HG03442 (cell line): ENCODE measurements at regions not wholly inside any gene's neighbourhood (a gene's known extent, or its start where the extent isn't known, plus 50 kb on each side); places are given as distances from the start of the nearest gene placed in this dataset.
"Not testable (repeated sequence)": the region's sequence is repeated elsewhere in the genome, so short reads cannot be mapped to it uniquely, and the experiment has no call there.

Experiments used
- ATAC-seq: cut with Tn5 transposase; IDR thresholded peaks from one replicate; pipeline ENCODE4 v1.9.1; 2021; ENCODE audit warnings: mild to moderate bottlenecking, moderate library complexity; ENCODE audit not compliant: unreplicated experiment

- ATAC-seq: no peak
These were observed 319.3 kb upstream of the BRINP1 start for GRCh38 chr9:119688547-119688946.

GRCh38 chr9:119677811-119678505 is 308.7 kb upstream of the BRINP1 start:
- no peak for ATAC-seq

- no peak for ATAC-seq
These were observed 306.7 kb upstream of the BRINP1 start for GRCh38 chr9:119675951-119676350.

DNA sequence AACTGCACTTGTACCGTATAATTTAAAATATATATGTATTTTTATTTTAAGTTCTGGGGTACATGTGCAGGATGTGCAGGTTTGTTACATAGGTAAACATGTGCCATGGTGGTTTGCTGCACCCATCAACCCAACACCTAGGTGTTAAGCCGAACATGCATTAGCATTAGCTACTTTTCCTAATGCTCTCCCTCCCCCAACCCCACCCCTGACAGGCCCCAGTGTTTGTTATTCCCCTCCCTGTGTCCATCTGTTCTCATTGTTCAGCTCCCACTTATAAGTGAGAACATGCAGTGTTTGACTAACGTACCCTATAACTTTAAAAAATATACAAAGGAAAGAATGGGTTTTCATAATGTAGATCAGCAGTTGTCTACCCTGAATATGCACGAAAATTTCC is 303.5 kb upstream of the BRINP1 start:
- ATAC-seq: not testable (repeated sequence)

GRCh38 chr9:119667916-119668315 is 298.7 kb upstream of the BRINP1 start:
- ATAC-seq: no peak

GRCh38 chr9:119667163-119667562 is 297.9 kb upstream of the BRINP1 start:
- no peak for ATAC-seq

DNA sequence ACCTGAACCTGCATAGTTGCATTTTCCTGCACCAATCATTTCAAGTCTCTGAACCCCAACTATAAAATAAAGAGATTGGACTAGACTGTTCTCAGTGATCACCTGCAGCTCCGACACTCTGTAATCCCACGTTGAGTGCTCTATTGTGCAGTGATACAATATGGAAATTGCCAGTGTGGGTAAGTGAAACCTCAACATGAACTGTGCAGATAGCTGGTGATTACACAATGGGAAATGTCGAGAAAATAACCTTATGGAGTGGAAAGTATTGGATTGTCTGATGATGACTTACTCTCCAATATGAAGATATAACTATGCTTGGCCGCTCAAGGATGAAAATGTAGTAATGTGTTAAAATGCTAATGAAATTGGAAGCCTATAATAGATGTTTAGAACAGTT is 293.1 kb upstream of the BRINP1 start:
- ATAC-seq: no peak

DNA sequence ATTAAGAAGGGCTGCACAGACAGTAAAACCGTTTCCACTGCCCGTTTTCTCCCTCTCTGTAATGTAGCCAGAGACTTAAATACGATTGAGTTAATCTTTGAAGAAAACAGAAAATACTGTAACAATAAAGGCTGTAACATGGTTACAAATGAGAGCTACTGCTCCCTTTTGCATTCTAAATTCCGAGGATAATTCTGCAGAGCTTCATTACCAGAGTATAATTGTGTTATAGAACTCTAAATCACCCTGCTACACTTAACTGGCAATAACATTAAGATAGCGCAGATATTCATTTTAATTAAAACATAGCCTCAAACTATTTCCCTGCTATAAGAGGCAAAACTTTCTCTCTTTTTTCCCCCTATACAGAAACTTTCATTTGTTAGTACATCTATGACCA is 283.7 kb upstream of the BRINP1 start:
- no peak for ATAC-seq

GRCh38 chr9:119649205-119649604 is 280.0 kb upstream of the BRINP1 start:
- no peak for ATAC-seq

DNA sequence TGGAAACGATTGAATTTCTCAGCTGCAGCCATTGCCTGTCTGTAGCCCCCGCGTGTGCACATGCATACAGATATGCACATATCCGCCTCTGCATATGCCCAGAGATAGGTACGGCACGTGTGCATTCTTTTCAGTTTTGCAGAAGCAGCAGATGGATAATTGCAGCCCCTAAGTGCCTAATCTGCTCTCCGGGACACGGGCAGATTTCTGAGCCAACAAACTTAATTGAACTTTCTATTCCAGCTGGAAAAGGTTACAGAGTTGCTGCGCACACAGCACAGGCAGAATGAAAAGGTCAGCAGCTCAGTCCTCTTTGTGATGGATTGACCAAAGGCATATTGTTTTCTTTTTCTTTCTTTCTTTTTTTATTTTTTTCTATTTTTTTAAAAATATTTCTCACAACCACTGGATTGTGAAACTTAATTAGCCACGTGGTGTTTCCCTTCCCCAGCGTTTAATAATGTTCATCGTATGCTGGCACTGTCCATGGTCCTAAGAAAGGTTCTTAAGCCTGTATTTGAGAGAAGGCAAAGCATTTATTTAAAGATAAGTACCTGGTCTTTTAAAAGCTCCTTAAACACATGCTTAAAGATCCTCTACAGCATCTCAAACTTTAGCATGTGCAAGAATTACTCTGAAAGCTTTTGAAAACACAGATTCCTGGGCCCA is 270.2 kb upstream of the BRINP1 start:
- no peak for ATAC-seq

DNA sequence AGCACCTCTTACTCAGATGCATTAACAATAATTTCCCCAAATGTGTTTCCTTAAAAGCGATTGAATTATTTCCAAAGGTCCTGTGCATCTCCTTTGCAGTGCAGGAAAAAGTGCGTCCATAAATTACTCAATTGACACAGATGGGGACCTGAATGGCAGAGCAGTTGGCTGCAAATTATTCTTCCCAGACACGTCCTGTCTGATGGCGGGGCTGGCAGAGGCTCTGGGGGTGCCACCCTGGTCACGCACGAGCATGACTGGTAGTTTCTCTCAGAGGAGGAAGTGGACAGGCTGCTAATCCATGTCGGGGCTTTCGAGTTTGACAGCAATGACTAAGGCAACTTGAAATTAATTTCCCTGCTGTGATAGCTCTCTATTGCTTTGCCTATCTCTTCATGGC is 264.8 kb upstream of the BRINP1 start:
- ATAC-seq: no peak

- no peak for ATAC-seq
These were observed 242.3 kb upstream of the BRINP1 start for GRCh38 chr9:119611565-119611964.

DNA sequence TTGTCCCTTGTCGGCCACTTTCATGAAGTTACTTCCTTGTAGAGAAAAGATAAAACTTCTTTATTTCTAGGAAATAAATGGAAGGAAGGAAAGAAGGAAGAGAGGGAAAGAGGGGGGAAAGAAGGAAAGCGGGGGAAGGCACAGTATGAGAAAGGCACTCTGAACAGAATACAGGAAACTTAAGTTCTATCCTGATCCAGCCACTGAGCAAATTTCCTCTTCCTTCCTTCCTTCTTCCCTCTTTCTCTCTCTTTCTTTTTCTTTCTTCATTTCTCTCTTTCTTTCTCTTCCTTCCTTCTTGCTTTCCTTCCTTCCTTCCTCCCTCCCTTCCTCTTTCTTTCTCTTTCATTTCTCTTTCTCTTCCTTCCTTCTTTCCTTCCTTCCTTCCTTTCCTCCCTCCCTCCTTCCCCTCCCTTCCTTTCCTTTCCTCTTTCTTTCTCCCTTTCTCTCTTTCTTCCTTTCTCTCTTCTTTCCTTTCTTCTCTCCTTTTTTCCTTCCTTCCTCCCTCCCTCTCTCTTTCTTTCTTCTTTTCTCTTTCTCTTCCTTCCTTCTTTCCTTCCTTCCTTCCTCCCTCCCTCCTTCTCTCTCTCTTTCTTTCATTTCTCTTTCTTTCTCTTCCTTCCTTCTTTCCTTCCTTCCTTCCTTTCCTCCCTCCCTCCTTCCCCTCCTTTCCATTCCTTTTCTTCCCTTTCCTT is 240.2 kb upstream of the BRINP1 start:
- no peak for ATAC-seq

DNA sequence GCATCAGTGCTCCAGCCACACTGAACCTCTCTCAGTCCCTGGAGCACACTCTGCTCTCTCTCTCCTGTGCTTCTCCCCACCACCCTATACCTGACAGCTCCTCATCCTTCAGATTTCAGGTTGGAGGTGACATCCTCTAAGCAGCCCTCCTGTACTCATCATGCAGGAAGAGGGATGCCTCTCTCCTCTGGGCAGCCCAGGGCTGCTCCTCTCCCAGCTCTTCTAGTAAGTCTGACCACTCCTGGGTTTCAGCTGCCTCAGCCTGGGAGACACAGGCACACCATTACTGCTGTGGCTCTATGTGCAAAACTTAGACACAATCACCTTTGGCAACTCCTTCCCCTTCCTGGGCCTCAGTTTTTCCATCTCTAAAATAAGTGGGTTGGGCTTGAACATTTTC is 232.4 kb upstream of the BRINP1 start:
- ATAC-seq: no peak

DNA sequence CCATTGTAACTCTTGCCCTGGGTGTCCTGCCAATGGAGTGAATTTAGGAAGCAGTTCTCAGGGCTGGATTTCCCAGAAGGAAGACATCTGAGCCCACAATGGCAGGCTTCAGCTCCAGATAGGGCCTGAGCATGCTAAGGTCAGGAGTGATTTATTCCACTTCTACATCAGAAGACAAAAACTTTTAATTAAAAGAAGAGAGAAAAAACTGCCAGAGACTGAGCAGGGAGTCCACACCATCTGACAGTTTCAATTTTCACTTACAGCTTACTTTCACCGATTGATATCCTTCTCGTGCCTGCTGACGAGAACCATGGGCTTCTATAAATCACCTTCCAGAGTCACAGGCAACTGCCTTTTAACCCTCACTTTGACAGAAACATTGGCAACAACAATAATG is 228.3 kb upstream of the BRINP1 start:
- no peak for ATAC-seq

- ATAC-seq: no peak
These were observed 227.5 kb upstream of the BRINP1 start for GRCh38 chr9:119596703-119597102.

GRCh38 chr9:119588874-119589744 is 219.9 kb upstream of the BRINP1 start:
- no peak for ATAC-seq

DNA sequence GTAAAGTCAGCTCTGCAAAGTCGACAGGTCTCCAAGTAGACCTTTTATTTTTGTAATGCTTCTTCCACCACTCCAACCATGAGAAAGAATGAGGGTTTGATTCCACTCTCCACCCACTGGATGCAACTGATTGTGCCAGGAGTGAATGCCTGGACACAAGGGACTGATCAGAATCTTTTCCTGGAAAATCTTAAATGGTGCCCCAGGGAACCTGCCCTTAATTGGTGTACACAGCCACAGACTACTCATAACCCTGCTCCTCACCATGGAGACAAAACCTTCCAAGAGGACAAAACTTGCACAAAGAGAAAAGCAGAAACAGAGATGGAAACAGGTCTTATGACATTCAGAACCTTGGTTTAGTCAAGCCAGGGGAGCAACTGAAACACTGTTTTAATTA is 208.6 kb upstream of the BRINP1 start:
- no peak for ATAC-seq

DNA sequence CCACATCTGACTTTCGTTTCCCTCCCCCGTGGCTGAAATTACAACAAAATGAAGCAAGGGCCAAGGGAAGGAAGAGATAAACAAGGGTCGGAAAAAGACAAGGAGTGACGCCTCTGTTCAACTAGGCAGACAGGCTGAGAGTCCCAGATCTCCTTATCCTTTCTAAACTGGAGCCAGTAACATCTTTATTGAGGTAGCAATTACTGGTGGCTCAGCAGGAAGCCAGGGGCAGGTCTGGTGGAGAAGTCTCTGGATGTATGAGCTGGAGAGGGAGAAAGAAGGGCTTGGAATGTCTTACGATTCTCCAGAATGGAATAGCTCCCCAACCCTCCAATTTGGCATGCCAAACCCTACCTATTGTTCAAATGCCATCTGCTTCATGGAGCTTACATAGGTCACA is 190.8 kb upstream of the BRINP1 start:
- no peak for ATAC-seq

DNA sequence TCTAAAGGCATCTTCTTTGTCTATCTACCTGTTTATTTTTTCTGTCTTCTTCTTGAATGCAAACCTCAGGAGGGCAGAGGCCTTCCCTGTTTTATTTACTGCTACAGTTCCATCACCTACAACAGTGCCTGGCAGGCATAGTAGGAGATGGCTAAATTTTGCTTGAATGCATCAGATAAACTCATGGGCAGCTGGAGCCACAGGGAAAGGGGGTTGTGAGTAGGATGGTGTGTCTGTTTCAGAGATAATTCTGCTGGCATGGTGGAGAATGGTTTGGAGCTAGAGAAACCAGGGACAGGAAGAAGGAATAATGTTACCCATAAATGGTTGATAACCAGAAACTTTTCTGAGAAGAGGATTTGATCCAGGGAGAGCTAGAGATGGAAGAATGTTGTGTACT is 189.8 kb upstream of the BRINP1 start:
- ATAC-seq: no peak
